ENCODE measurements at regions not wholly inside any gene's neighbourhood (a gene's known extent, or its start where the extent isn't known, plus 50 kb on each side); places are given as distances from the start of the nearest gene placed in this dataset.

DNA sequence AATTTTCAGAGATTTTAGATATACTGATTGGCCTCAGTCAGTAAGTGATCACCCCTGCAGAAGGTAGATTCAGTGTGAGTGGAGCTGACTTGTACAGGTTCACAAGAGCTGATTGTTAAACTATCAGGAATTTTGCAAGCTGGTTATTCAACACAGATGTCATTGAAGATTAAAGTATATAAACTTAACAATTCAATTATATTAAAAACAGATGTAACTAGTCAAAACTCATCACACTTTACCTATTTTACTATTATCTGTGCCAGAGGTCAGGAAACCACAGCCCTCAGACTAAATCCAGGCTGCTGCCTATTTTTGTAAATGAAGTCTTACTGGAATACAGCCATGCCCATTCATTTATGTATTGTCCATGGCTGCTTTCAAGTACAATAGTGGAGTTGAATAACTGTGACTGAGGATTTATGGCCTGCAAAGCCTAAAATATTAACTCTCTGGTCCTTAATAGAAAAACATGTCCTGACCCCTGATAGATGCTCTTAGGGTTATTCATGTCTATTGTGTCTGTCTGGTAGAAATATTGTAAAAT, 429.3 kb upstream of the PDZRN3 start:
- TF ChIP-seq POLR2A (IDR thresholded peaks at IDR 0.05) = no peak
- no peak for TF ChIP-seq POLR2AphosphoS5 (IDR thresholded peaks at IDR 0.05)

All from breast epithelium (tissue), 3 donors.